Pons (tissue), 1 donor: ENCODE measurements at regions not wholly inside any gene's neighbourhood (a gene's known extent, or its start where the extent isn't known, plus 50 kb on each side); places are given as distances from the start of the nearest gene placed in this dataset.

Source experiments
- DNase-seq: peaks from one replicate; pipeline ENCODE4 v3.0.0-alpha.2; 2016; ENCODE audit warnings: low spot score

DNA sequence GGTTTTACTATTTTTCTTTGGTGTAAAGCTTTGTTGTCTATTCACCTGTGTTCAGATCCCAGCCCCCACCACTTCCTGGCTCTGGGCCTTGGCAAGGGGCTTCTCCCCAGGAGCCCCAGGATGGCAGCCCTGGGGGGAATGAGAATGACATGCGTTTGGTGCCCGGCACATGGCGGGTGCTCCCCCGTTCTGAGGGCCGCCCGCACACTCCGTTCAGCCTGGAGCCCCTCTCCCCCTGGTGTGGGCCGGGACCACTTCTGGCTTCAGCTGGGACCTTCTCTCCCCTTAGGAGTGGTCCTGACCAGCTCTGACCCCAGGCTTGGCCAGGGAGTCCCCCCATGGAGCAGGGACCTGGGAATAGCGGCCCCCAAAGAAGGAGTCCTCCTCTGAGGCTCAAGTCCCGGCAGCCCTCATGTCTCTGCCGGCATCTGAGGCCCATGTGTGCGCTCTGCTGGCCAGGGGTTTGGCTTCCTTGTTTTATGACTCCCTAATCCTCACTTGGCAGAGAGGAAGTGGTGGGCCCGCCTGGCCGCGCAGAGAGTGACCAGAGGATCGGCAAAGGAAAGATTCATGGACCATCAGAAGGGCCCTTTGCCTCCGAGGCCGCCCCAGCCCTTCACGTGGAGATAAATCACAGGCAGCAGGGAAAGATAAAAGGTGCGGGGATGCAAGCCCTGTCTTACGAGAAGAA, 57.0 kb upstream of the LMX1B start:
- DNase-seq: no peak

DNA sequence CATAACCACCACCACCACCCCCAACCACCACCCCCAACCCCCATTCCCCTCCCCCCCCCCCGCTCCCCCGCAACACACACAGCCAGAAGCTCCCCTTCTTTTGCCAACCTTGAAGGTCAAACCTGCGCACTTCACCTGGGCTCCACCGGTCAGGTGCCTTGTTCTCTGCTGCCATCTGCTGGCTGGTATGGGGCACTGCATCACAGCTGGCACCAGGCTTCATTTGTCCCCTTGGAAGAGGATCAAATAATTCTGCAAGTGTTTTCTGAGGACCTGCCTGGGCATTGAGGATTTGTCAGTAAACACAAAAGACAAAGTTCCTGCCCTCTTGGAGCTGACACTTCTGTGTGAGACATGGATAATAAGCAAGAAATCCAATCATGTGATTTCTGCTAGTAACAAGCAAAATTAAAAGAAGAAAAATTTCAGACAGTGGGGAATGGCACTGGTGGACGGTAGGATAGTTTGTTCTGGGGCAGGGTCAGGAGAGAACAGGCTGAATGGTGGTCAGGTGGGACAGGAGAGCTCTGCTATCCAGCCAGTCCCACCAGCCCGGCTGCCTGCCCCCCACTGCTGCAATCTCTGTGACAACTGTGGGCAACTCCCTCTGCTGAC, 55.6 kb upstream of the LMX1B start:
- peak; percentile 54 for DNase-seq

DNA sequence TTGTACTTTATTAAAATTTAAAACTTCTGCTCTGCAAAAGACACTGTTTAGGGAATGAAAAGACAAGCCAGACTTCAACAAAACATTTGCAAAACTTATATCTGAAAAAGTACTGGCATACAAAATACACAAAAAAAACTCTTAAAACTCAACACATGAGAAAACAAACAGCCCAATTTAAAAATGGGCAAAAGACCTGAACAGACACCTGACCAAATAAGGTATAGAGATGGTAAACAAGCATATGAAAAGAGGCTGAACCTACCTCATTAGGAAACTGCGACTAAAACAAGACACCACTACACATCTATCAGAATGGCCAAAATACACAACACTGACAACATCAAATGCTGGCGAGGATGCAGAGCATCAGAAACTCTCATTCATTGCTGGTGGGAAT, 54.4 kb upstream of the LMX1B start:
- no peak for DNase-seq

DNA sequence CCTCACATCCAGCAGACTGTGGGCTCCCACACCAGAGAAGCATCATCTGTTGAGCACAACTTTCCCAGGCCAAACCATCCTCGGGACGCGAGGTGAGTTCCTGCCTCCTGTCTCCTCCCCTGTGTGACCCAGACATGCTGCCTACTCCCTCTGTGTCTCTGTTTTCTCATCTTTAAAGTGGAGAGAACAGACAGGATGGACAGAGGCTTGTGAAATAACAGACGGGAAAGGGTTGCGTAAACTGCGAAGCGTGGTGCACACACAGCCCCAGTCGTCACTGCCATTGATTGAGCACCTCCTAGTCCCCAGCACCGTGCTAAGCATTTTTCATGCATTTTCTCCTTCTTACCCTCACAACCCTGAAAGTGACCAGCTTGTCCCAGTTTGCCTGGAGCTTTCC, 52.1 kb upstream of the LMX1B start:
- DNase-seq: no peak

DNA sequence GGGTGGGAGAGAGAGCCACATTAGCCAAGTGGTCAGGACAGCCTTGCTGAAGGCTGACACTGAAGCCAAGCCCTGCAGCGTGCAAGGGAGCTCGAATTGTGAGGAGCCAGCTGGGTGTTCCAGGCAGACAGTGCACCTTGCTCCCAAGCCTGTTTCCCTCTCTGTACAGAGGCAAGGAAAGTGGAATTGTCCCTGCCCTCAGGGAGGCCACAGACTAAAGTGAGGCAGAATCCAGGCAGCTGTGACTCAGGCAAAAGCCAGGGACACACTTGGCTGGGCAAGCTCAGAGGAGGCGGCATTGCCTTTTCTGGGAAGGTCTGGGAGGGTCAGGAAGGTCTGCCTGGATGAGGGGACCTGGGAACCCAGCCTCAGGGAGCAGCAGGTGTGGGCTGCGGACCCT, 50.2 kb upstream of the LMX1B start:
- no peak for DNase-seq
